ENCODE measurements at regions not wholly inside any gene's neighbourhood (a gene's known extent, or its start where the extent isn't known, plus 50 kb on each side); places are given as distances from the start of the nearest gene placed in this dataset.

GRCh38 chr22:23396362-23397007 lies 183.6 kb downstream of the IGLL1 start:
- no peaks in the 10 kb centered on the region for H3K36me3 ChIP-seq (ENCODE audit: control insufficient read depth, insufficient read depth, low read length)
- CTCF ChIA-PET = no interaction called here
- POLR2A ChIA-PET = no interaction called here
- no peak for ATAC-seq
- DNase-seq (ENCODE audit: low read depth, low spot score) = no peak
- TF ChIP-seq TCF7L2 (IDR thresholded peaks at IDR 0.05; ENCODE audit: low read depth, low read length) = no peak
- no peak for TF ChIP-seq POLR2AphosphoS5 (IDR thresholded peaks at IDR 0.05; ENCODE audit: low read depth, low read length)
- TF ChIP-seq, protein P1, sequence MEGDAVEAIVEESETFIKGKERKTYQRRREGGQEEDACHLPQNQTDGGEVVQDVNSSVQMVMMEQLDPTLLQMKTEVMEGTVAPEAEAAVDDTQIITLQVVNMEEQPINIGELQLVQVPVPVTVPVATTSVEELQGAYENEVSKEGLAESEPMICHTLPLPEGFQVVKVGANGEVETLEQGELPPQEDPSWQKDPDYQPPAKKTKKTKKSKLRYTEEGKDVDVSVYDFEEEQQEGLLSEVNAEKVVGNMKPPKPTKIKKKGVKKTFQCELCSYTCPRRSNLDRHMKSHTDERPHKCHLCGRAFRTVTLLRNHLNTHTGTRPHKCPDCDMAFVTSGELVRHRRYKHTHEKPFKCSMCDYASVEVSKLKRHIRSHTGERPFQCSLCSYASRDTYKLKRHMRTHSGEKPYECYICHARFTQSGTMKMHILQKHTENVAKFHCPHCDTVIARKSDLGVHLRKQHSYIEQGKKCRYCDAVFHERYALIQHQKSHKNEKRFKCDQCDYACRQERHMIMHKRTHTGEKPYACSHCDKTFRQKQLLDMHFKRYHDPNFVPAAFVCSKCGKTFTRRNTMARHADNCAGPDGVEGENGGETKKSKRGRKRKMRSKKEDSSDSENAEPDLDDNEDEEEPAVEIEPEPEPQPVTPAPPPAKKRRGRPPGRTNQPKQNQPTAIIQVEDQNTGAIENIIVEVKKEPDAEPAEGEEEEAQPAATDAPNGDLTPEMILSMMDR (IDR thresholded peaks at IDR 0.05) = no peak
- no peak for TF ChIP-seq SIN3A (IDR thresholded peaks at IDR 0.05; ENCODE audit: borderline replicate concordance, insufficient read depth, low read depth, low read length)
- TF ChIP-seq, protein P2, sequence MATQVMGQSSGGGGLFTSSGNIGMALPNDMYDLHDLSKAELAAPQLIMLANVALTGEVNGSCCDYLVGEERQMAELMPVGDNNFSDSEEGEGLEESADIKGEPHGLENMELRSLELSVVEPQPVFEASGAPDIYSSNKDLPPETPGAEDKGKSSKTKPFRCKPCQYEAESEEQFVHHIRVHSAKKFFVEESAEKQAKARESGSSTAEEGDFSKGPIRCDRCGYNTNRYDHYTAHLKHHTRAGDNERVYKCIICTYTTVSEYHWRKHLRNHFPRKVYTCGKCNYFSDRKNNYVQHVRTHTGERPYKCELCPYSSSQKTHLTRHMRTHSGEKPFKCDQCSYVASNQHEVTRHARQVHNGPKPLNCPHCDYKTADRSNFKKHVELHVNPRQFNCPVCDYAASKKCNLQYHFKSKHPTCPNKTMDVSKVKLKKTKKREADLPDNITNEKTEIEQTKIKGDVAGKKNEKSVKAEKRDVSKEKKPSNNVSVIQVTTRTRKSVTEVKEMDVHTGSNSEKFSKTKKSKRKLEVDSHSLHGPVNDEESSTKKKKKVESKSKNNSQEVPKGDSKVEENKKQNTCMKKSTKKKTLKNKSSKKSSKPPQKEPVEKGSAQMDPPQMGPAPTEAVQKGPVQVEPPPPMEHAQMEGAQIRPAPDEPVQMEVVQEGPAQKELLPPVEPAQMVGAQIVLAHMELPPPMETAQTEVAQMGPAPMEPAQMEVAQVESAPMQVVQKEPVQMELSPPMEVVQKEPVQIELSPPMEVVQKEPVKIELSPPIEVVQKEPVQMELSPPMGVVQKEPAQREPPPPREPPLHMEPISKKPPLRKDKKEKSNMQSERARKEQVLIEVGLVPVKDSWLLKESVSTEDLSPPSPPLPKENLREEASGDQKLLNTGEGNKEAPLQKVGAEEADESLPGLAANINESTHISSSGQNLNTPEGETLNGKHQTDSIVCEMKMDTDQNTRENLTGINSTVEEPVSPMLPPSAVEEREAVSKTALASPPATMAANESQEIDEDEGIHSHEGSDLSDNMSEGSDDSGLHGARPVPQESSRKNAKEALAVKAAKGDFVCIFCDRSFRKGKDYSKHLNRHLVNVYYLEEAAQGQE (IDR thresholded peaks at IDR 0.05; ENCODE audit: insufficient read depth in 1 of 2, low read depth in 2 of 2, low read length in 1 of 2) = no peak
- no TSS peak for BruUV-seq (replicated peaks)
- in situ Hi-C loops (cut with HindIII; ENCODE audit: low pct_unique_long_range_greater_than_20kb, low sequenced_read_pairs) = no loop called here
- H3K9me3 ChIP-seq (ENCODE audit: control insufficient read depth, insufficient read depth, low read depth, low read length) = no peaks in the 10 kb centered on the region
- no peaks in the 10 kb centered on the region for H3K4me1 ChIP-seq (ENCODE audit: control insufficient read depth, insufficient read depth, low read length)
- H3K4me3 ChIP-seq (ENCODE audit: low read depth in 2 of 2, low read length in 2 of 2) = no peak overlapping the region
- no peaks in the 10 kb centered on the region for H3K27me3 ChIP-seq (ENCODE audit: control insufficient read depth, insufficient read depth, low read length)
- intact Hi-C loops (cut with micrococcal nuclease; ENCODE audit: unreplicated experiment) = no loop called here
- H3K27ac ChIP-seq (ENCODE audit: low read length) = no peak overlapping the region

DNA sequence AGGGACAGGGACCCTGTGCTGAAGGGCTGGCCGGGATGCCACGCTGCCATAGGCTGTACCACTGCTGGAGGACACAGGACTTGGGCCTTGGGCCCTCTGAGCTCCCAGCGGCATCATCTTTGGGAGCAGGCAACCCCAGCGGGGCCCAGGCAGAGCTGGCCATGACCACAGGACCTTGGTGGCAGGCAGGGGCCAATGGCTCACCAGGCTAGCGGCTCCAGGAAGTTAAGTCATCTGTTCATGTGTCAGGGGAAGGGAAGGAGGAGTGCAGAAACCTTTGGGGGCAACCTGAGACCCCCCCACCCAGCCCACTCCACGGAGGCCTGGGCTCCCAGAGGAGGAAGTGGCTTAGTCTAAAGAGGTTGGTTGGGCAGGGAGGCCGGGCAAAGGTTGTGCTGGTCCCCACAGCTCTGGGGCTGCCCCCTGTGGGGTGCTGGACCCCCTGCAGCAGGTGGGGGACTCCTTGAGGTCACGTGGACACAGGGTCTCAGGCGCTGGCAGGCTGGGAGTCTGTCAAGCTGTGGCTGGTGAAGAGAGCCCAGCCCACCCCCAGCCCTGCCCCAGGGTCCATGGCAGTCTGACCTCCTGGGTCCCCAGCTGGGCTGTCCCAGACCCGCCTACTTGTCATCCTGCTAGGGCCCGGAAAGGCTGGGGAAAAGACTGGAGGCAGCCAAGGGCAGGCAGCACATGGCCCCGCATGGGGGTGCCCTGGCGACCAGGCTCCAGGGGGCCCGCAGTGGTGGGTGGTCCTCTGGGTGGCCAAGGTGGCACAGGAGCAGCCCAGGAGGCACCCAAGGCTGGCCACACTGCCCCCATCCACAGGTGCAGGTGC lies 184.3 kb downstream of the IGLL1 start:
- POLR2A ChIA-PET = no interaction called here
- TF ChIP-seq, protein P1 (IDR thresholded peaks at IDR 0.05) = no peak
- TF ChIP-seq SIN3A (IDR thresholded peaks at IDR 0.05; ENCODE audit: borderline replicate concordance, insufficient read depth, low read depth, low read length) = no peak
- no peak for TF ChIP-seq TCF7L2 (IDR thresholded peaks at IDR 0.05; ENCODE audit: low read depth, low read length)
- TF ChIP-seq, protein P2 (IDR thresholded peaks at IDR 0.05; ENCODE audit: insufficient read depth in 1 of 2, low read depth in 2 of 2, low read length in 1 of 2) = no peak
- no peak for TF ChIP-seq POLR2AphosphoS5 (IDR thresholded peaks at IDR 0.05; ENCODE audit: low read depth, low read length)
- Histone ChIP-seq H3K27me3 (ENCODE audit: control insufficient read depth, insufficient read depth, low read length) (no peaks in the 10 kb centered on the region), H3K9me3 (ENCODE audit: control insufficient read depth, insufficient read depth, low read depth, low read length) (no peaks in the 10 kb centered on the region), H3K27ac (ENCODE audit: low read length) (no peak overlapping the region), H3K4me1 (ENCODE audit: control insufficient read depth, insufficient read depth, low read length) (no peaks in the 10 kb centered on the region), H3K4me3 (ENCODE audit: low read depth in 2 of 2, low read length in 2 of 2) (no peak overlapping the region), H3K36me3 (ENCODE audit: control insufficient read depth, insufficient read depth, low read length) (no peaks in the 10 kb centered on the region)
- CTCF ChIA-PET = no interaction called here
- DNase-seq (ENCODE audit: low read depth, low spot score) (no peak), ATAC-seq (no peak)
- no TSS peak for BruUV-seq (replicated peaks)
- in situ Hi-C loops (cut with HindIII; ENCODE audit: low pct_unique_long_range_greater_than_20kb, low sequenced_read_pairs) = no loop called here
- intact Hi-C loops (cut with micrococcal nuclease; ENCODE audit: unreplicated experiment) = no loop called here
